VCaP (cell line): ENCODE measurements at regions not wholly inside any gene's neighbourhood (a gene's known extent, or its start where the extent isn't known, plus 50 kb on each side); places are given as distances from the start of the nearest gene placed in this dataset.
"Not testable (repeated sequence)": the region's sequence is repeated elsewhere in the genome, so short reads cannot be mapped to it uniquely, and the experiment has no call there.

Experiments
- H3K27ac ChIP-seq: fragments of 450-650 bp; 2 replicates; pipeline ENCODE4 v1.5.1; 2017
- TF ChIP-seq, protein P1 (sequence below): fragments of 450-650 bp; conservative IDR thresholded peaks from 2 replicates; pipeline ENCODE4 v1.5.1; 2017; ENCODE audit warnings: mild to moderate bottlenecking, moderate library complexity

DNA sequence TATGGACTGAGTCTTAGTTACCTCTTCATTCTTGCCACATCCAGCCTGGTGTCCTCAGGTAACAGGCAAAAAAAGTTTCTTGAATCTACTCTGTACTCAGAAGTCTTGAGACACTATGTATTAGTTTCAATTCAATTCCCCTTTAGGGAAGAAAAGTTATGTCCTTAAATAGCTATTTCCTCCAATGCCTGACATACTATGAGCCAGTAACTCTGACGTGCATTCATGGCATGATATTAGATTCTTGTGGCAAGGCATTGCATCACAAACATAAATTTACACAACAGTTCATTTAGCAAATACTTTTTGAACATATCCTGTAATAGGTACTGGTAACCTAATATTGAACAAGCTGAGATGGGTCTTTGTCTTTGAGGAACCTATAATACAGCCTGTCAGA lies 109.3 kb upstream of the FOXB1 start:
- H3K27ac ChIP-seq = peak overlapping the region; percentile 77
- TF ChIP-seq, protein P1, sequence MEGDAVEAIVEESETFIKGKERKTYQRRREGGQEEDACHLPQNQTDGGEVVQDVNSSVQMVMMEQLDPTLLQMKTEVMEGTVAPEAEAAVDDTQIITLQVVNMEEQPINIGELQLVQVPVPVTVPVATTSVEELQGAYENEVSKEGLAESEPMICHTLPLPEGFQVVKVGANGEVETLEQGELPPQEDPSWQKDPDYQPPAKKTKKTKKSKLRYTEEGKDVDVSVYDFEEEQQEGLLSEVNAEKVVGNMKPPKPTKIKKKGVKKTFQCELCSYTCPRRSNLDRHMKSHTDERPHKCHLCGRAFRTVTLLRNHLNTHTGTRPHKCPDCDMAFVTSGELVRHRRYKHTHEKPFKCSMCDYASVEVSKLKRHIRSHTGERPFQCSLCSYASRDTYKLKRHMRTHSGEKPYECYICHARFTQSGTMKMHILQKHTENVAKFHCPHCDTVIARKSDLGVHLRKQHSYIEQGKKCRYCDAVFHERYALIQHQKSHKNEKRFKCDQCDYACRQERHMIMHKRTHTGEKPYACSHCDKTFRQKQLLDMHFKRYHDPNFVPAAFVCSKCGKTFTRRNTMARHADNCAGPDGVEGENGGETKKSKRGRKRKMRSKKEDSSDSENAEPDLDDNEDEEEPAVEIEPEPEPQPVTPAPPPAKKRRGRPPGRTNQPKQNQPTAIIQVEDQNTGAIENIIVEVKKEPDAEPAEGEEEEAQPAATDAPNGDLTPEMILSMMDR = no peak

DNA sequence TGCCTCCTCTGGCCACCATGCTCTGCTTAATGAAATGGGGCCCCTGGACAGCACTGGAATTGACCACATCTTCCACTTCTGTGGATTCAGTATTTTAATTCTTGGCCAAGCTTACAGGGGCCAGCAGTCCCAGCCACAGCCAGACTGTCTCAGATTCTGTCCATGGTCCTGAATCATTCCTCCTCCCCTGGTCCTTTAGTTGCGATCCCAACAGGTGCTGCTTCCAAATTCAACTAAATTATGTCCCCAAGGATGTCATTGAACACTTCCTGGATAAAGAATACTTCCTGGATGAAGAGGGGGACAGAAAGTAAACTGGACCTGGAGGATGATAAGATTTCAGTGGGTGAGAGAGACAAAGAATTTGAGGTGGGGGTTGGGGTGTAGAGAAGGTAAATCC lies 111.1 kb upstream of the FOXB1 start:
- no peak overlapping the region for H3K27ac ChIP-seq
- TF ChIP-seq, protein P1 = no peak

DNA sequence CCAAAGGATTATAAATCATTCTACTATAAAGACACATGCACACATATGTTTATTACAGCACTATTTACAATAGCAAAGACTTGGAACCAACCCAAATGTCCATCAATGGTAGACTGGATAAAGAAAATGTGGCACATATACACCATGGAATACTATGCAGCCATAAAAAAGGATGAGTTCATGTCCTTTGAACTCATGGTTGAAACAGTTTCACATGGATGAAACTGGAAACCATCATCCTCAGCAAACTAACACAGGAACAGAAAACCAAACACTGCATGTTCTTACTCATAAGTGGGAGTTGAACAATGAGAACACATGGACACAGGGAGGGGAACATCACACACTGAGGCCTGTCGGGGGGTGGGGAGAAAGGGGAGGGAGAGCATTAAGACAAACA lies 116.2 kb upstream of the FOXB1 start:
- not testable (repeated sequence) for H3K27ac ChIP-seq

DNA sequence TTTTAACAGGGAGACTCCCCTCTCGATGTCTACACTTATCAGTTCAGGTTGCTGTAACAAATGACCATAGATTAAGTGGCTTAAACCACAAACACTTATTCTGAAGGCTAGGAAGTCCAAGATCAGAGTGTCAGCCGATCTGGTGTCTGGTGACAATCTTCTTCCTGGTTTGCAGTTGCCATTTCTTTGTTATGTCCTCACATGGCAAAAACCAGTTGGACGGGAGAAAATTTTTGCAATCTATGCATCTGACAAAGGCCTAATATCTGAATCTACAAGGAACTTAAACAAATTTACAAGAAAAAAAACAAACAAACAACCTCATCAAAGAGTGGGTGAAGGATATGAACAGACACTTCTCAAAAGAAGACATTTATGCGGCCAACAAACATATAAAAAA lies 116.9 kb upstream of the FOXB1 start:
- TF ChIP-seq, protein P1 = no peak
- H3K27ac ChIP-seq = peak overlapping the region; percentile 46; the same call in 1 of the 2 replicates

DNA sequence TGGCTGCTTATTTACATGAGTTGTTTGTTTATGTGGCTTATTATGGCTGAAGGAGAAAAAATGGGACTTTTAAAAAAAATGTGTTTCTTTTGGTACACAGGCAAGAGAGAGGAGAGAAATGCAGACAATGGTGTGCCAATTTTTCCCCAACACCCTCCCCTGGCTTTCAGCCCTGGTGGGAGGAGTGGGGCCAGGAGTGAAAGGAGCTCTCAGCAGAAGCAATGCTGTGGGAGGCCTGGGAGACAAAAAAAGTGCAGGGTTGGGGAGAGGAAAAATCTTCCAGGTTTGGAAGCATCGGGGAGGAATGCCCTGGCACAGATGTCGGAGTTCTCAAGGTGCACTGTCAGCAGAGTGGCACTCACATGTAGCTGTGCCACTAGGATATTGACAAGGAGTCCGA lies 117.7 kb upstream of the FOXB1 start:
- peak overlapping the region; percentile 46 for H3K27ac ChIP-seq
- TF ChIP-seq, protein P1 = no peak

DNA sequence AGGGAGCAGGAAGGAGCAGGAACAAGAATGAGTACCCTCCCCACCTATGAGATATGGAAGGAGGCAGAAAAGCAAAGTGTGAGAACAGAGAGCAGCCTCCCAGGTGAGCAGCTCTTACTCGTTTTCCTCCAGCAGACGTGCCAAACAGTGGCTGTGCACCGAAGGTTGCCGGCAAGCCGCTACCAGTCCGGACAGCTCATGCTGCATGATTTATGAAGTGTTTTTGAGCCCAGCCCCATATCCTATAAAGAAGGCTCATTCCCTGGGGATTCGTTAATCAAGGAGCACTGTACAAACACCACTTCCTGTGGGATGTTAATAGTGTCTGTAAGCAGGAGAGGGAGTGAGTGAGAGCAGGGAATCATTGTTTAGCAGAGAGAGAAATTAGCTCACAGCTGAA lies 118.3 kb upstream of the FOXB1 start:
- H3K27ac ChIP-seq = peak overlapping the region; percentile 46
- TF ChIP-seq, protein P1 = no peak

DNA sequence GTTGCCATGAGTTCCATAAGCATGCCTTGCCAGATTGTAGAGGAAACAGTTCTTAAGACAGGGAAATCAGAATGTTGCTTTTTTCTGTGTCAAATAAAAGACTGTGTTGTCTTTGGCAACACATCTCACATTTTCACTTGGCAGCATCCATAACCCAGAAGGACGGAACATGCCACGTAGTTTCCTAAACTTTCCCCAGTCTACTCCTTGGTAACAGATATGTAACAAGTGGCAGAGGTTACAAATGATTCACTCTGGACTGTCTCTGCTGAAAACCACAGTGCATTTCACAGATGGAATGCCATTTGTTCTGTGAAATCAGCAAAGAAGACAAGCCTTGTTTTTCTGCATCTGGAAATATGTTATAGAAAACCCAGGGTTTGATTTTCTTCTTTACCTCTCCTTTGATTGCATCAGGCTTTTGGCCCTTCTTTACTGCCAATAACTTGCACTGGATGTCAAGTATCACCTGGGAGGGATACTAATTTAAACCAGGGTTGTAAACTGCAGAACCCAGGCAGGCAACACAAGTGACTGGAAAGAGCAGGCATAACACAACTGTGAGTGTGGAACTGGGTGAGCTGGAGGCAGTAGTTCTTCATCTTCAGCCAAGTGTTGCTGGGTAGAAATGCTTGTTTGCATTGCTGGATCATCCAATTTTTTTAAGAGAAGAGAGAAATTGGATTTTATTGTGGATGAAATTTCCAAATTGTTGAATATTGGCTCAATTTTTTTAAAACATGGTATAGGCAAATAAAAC lies 124.4 kb upstream of the FOXB1 start:
- TF ChIP-seq, protein P1 = no peak
- no peak overlapping the region; the same call in 1 of the 2 replicates for H3K27ac ChIP-seq

DNA sequence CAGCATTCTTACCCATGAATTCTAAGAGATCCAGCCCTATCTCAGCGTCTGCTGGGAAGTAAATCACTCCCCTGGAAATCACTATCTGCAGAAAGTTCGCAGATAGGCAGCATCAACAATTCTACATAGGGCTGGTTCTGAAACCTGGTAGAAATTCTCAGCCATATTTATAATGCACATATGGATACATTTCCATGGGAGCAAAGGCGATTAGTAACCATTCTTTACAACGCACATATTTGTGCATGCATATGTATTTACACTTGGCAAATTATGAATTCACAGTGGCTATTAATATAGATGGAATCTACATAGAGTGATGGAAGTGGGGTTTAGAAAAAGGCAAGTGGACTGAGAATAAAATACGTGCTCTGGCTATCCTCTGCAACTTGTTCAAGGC lies 128.0 kb upstream of the FOXB1 start:
- H3K27ac ChIP-seq = no peak overlapping the region
- TF ChIP-seq, protein P1 = no peak
